Daoy (cell line): ENCODE measurements at regions not wholly inside any gene's neighbourhood (a gene's known extent, or its start where the extent isn't known, plus 50 kb on each side); places are given as distances from the start of the nearest gene placed in this dataset.
"Not testable (repeated sequence)": the region's sequence is repeated elsewhere in the genome, so short reads cannot be mapped to it uniquely, and the experiment has no call there.

Experiments
- DNase-seq: peaks from one replicate; pipeline ENCODE4 v3.0.0-alpha.2; 2015; ENCODE audit warnings: low read depth

GRCh38 chr21:6060054-6060681, 4461.2 kb upstream of the TPTE start:
- DNase-seq: not testable (repeated sequence)

DNA sequence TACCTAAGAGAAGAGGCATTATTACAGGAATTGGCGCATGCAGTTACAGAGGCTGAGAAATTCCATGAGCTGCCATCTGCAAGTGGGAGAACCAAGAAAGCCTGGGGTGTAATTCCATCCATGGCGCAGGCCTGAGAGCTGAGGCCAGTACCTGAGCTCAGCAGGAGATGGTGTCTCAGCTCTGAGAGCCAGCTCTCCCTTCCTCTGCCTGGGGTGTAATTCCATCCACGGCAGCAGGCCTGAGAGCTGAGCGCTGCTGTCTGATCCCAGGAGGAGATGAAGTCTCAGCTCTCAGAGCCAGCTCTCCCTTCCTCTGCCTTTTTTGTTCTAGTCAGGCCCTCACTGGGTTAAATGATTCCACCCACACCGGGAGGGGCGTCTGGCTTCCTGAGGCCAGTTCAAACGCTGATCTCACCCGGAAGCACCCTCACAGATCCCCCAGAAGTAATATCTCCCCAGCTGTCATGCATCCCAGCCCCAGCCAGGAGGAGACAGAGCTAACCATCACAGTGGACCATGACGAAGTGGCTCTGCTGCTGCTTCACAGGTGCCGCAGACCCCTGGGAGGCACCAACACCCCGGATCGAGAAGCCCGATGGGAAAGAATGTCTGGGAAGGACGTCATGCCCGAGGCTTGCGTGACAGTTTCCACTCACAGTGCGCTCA, 4454.9 kb upstream of the TPTE start:
- DNase-seq: not testable (repeated sequence)

DNA sequence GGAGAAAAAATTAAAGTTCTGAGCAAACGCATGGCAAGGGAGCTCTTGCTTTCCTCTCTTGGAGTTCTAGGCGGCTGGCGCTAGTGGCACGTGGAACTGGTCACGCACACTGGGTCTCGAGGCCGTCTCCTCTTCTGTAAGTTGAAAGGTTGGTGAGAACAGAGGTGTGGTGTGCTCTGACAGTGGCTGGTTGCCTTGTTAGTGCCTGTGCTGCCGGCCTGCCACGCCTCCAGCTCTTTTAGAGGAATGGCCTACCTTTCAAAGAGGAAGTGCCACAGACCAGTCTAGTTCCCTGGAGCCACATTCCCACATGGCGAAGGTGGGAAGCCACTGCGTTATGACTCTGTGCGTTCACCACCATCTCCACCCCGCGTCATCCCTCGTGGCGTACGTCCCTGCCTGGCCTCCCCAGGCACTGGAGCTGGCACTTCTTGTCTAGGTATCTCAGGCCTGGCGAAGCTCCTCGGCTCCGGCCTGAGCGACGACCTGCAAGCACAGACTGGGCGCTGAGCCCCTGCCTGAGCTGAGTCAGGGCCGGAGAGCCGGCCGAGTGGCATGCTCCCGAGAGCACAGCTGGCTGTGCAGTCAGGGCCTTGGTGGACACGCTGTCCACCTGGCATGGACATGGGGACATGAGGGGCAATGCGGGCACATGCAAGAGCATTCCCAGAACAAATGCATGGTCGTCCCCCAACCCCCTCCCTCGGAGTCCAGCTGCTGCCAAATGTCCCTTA, 4453.1 kb upstream of the TPTE start:
- not testable (repeated sequence) for DNase-seq

GRCh38 chr21:6070213-6070612, 4451.2 kb upstream of the TPTE start:
- DNase-seq: not testable (repeated sequence)

GRCh38 chr21:6072691-6073090, 4448.7 kb upstream of the TPTE start:
- DNase-seq: not testable (repeated sequence)

GRCh38 chr21:6073993-6074705, 4447.2 kb upstream of the TPTE start:
- DNase-seq: not testable (repeated sequence)

- DNase-seq: not testable (repeated sequence)
Measured at GRCh38 chr21:6074935-6075334, 4446.4 kb upstream of the TPTE start.

DNA sequence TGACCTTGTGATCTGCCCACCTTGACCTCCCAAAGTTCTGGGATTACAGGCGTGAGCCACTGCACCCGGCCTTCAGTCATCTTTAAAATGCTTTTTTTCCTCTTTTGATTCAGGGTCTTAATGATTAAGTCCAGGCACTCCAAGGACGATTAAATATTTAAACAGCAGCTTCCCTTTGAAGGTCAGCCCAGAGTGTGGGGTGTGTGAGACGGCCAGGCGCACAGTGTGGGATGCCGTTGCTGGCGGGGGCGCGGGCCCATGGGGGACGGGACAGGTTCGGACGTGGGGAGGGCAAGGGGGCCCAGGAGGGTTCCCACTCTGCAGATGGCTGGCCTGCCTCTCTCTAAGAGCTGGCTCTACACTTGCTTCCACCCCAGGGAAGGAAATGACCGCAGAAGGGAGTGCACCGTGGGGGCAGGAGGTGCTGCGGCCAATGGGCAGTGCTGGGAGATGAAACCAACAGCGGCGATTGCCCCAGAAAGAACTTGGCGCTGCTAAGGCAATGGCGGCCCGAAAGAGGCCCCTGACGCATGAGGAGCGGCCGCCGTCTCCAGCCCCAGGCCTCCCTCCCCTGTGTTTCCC, 4445.7 kb upstream of the TPTE start:
- DNase-seq: not testable (repeated sequence)

DNA sequence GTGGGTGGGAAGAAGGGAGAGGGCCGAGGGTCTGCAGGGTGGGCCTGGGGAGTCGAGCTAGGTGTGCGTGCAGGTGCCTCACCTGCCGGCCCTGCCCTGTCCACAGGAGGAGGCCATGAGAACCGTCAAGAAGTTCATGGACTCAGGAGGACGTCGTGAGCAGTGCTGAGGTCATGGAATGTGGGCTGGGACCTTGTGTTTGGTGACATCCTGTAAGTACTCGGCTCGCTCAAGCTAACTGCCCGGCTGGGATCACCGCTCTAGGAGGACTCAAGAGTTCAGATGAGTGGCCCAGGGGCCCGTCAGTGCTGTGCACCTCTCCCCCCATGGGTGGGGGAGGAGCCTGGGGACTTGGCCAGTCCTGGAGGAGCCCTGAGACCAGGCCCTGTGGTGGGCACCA, 4444.0 kb upstream of the TPTE start:
- not testable (repeated sequence) for DNase-seq

DNA sequence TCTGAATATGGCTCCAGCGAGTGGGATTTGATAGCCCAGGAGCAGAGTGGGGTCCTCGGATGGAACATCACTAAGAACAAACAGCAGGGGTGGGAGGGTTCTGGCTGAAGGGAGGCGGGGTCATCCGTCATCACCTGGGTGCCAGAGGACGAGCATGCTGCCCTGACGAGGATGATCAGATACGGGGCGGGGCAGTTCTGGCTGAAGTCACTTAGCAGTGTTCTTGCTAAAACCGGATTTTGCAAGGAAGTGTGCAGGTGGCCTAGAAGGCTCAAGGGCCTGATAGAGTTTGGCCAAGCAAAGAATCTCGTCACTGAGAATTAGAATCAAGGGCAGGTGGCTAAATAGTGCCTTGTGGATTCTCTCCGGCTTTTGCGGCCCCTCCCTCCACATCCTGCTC, 4442.5 kb upstream of the TPTE start:
- DNase-seq: not testable (repeated sequence)

- DNase-seq: not testable (repeated sequence)
Measured at GRCh38 chr21:6080941-6081655, 4440.3 kb upstream of the TPTE start.

DNA sequence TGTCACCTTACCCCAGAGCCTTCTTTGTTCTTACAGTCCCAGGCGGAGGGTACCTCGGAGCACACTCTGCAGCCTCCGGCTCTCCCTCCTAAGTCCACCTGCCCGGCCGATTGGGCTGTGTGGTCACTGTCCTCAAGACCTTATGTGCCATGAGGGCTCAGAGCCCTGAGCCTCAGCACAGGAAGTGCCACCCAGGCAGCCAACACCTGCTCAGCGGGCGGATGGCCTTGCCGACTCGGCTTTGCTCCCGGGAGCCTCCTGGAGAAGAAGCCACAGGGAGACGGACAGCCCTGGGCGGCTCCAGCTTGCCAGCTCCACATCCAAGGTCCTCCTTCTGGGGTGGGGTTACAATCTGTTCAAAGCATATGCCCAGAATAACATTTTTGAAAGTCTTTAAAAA, 4439.2 kb upstream of the TPTE start:
- not testable (repeated sequence) for DNase-seq

- DNase-seq: not testable (repeated sequence)
Measured at GRCh38 chr21:6083574-6084120, 4437.7 kb upstream of the TPTE start.

GRCh38 chr21:6086038-6086437, 4435.3 kb upstream of the TPTE start:
- not testable (repeated sequence) for DNase-seq

DNA sequence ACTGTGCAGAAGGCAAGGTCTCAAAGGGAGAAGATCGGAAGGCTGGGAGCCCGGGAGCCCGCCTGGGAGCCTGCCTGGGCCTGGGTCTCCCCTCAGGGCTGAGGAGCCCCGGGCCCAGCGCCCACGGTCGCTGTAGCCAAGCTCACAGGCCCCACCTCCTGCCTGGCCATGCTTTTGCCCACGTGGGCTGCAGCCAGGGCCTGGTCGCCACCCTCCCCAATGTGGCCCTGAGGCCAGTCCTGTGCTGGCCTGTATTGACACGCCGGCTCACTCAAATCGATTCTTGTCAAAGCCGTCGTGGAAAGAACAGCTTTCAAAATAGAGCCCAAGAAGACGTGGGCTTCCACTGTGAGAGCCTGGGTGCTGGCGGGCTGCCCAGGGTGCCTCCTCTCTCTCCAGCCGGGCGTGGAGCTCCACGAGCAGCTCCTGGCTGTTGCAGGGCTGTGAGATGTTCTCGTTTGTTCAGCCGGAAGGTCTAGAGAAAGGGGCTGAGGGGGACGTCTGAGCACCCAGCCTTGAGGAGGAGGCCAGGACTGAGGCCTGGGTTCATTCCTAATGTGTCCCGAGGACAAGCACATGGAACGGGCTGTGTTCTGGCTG, 4433.7 kb upstream of the TPTE start:
- not testable (repeated sequence) for DNase-seq

DNA sequence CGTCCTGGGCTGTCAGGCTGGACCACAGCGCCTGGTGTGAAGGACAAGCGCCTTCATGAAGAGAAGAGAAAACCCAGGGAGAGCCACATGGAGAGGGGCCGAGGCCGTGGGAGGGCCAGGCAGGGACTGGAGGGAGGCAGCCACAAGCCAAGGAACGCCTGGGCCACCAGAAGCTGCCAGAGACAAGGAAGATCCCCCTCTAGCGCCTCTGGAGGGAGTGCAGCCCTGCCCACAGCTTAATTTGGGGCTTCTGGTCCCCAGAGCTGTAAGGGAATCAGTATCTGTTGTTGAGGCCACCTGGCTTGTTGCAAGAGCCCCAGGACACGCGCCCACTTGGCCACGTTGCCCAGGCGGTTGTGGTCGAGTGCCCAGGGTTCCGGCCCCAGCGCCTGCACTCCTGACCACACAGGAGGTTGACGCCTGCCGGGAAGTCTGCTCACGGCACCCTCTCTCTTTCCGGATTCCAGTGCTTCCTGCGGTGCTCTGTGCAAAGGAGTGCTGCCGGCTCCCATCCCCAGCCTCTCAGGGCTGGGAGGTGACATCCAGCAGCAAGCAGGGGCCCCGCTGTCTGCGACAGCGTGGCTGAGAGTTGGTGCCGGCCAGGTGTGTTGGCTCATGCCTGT, 4431.0 kb upstream of the TPTE start:
- not testable (repeated sequence) for DNase-seq

- not testable (repeated sequence) for DNase-seq
Measured at GRCh38 chr21:6091335-6092027, 4429.9 kb upstream of the TPTE start.

DNA sequence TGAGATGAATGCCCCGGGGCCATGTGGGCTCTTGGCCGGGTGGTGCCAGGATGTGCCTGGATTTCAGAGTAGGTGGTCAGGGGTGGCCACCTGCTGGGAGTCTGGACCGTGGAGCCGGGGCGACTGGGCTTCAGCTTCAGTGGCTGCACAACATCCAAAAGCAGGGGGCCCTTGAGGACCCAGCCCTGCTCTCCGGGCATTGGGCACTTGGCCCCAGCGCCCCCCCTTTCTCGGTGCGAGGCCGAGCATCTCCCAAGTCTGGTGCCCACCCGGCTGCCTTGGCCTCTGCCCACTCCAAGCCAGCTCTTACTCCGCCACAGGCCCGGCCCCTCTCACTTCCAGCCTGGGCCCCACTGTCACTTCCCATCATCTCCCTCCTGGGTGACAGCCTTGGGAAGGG, 4429.0 kb upstream of the TPTE start:
- DNase-seq: not testable (repeated sequence)

- DNase-seq: not testable (repeated sequence)
Measured at GRCh38 chr21:6093419-6093818, 4428.0 kb upstream of the TPTE start.
